ENCODE measurements at regions not wholly inside any gene's neighbourhood (a gene's known extent, or its start where the extent isn't known, plus 50 kb on each side); places are given as distances from the start of the nearest gene placed in this dataset.

DNA sequence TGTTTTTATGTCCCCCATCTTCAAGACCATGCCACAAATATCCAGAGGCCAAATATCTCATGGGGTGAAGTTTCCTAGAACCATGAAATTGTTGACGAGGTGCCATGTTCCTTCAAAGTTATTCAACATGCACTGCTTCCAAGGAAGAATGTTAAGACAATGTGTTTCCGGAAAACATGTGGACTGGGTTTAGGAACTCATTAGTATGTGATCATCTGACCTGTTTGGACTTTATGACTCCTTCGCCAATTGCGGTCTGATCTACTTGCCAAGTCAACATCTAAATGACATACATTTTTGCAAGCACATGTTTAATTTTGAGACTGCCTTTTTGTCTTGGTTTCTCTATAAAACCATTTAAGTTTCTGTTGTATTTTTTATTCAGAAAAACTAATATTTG, 234.8 kb downstream of the MAF start:
- Histone ChIP-seq H3K27me3 (ENCODE audit: control insufficient read depth in 4 of 4, insufficient read depth in 4 of 4, low read length in 3 of 4) (no peaks in the 10 kb centered on the region), H3K9ac (ENCODE audit: low read depth in 1 of 2, low read length in 2 of 2) (no peak overlapping the region), H3K4me3 (ENCODE audit: low read depth in 1 of 3, low read length in 3 of 3) (no peak overlapping the region), H3K27ac (ENCODE audit: low read depth in 1 of 2, low read length in 2 of 2) (no peak overlapping the region), H3K9me3 (ENCODE audit: control insufficient read depth in 4 of 4, low read length in 3 of 4) (peaks cover 0 to 5% (median 2%) of the 10 kb centered on the region in 4 donors), H3K4me1 (ENCODE audit: control insufficient read depth in 4 of 4, insufficient read depth in 4 of 4, low read length in 3 of 4) (no peaks in the 10 kb centered on the region), H3K36me3 (ENCODE audit: control insufficient read depth in 4 of 4, insufficient read depth in 3 of 4, low read depth in 1 of 4, low read length in 3 of 4) (no peaks in the 10 kb centered on the region)
- DNase-seq (ENCODE audit: low spot score), result no peak
- TF ChIP-seq RAD21 (IDR thresholded peaks at IDR 0.05), result no peak
- TF ChIP-seq, protein P1, sequence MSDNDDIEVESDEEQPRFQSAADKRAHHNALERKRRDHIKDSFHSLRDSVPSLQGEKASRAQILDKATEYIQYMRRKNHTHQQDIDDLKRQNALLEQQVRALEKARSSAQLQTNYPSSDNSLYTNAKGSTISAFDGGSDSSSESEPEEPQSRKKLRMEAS (IDR thresholded peaks at IDR 0.05), result no peak
- TF ChIP-seq NR2F2 (IDR thresholded peaks at IDR 0.05), result no peak
- no peak for TF ChIP-seq HNF4A (conservative IDR thresholded peaks at IDR 0.05)
- no peak for TF ChIP-seq REST (IDR thresholded peaks at IDR 0.05)
- no peak for TF ChIP-seq YY1 (IDR thresholded peaks at IDR 0.05)
- TF ChIP-seq EGR1 (IDR thresholded peaks at IDR 0.05; ENCODE audit: low read depth in 2 of 2), result no peak
- TF ChIP-seq FOXA2 (IDR thresholded peaks at IDR 0.05), result no peak
- 93% methylated on average over 4 of the region's 4 CpGs for WGBS

DNA sequence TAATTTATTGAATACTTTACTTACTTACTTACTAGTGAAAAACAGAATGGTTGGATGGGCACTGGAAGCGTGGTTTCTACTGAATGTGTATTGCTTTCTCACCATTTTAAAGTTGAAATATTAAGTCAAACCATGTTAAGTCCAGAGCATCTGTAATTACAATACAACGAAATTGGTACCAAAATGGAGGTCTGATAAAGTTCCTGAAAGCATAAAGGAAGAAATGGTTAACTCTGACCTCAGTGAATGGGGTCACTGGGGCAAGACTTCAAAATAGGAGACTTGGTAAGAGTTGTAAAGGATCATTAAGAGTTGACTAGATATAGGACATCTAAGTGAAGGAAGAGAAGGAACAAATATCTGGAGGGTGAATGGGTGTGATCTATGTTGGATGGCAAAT, 237.1 kb downstream of the MAF start:
- TF ChIP-seq, protein P1 (IDR thresholded peaks at IDR 0.05), result no peak
- no peak for TF ChIP-seq NR2F2 (IDR thresholded peaks at IDR 0.05)
- no peak overlapping the region for H3K27ac ChIP-seq (ENCODE audit: low read depth in 1 of 2, low read length in 2 of 2)
- no peak overlapping the region for H3K4me3 ChIP-seq (ENCODE audit: low read depth in 1 of 3, low read length in 3 of 3)
- 84% methylated on average over 2 of the region's 2 CpGs for WGBS
- H3K4me1 ChIP-seq (ENCODE audit: control insufficient read depth in 4 of 4, insufficient read depth in 4 of 4, low read length in 3 of 4), result no peaks in the 10 kb centered on the region
- peaks cover 0 to 7% (median 2%) of the 10 kb centered on the region in 4 donors for H3K9me3 ChIP-seq (ENCODE audit: control insufficient read depth in 4 of 4, low read length in 3 of 4)
- no peak for DNase-seq (ENCODE audit: low spot score)
- H3K9ac ChIP-seq (ENCODE audit: low read depth in 1 of 2, low read length in 2 of 2), result no peak overlapping the region
- no peaks in the 10 kb centered on the region for H3K36me3 ChIP-seq (ENCODE audit: control insufficient read depth in 4 of 4, insufficient read depth in 3 of 4, low read depth in 1 of 4, low read length in 3 of 4)
- H3K27me3 ChIP-seq (ENCODE audit: control insufficient read depth in 4 of 4, insufficient read depth in 4 of 4, low read length in 3 of 4), result no peaks in the 10 kb centered on the region

GRCh38 chr16:79363035-79363434, 237.5 kb downstream of the MAF start:
- Histone ChIP-seq H3K4me3 (ENCODE audit: low read depth in 1 of 3, low read length in 3 of 3) (no peak overlapping the region), H3K9ac (ENCODE audit: low read depth in 1 of 2, low read length in 2 of 2) (no peak overlapping the region), H3K36me3 (ENCODE audit: control insufficient read depth in 4 of 4, insufficient read depth in 3 of 4, low read depth in 1 of 4, low read length in 3 of 4) (no peaks in the 10 kb centered on the region), H3K27ac (ENCODE audit: low read depth in 1 of 2, low read length in 2 of 2) (no peak overlapping the region), H3K9me3 (ENCODE audit: control insufficient read depth in 4 of 4, low read length in 3 of 4) (peaks cover 0 to 7% (median 2%) of the 10 kb centered on the region in 4 donors), H3K27me3 (ENCODE audit: control insufficient read depth in 4 of 4, insufficient read depth in 4 of 4, low read length in 3 of 4) (no peaks in the 10 kb centered on the region), H3K4me1 (ENCODE audit: control insufficient read depth in 4 of 4, insufficient read depth in 4 of 4, low read length in 3 of 4) (no peaks in the 10 kb centered on the region)
- 85% methylated on average over 1 of the region's 1 CpG for WGBS
- no peak for DNase-seq (ENCODE audit: low spot score)
- TF ChIP-seq FOXA1 (IDR thresholded peaks at IDR 0.05) (no peak), ATF3 (IDR thresholded peaks at IDR 0.05) (no peak), SP1 (IDR thresholded peaks at IDR 0.05) (no peak), TAF1 (conservative IDR thresholded peaks at IDR 0.05) (no peak), HNF4A (conservative IDR thresholded peaks at IDR 0.05) (no peak), RXRA (IDR thresholded peaks at IDR 0.05) (no peak), GABPA (IDR thresholded peaks at IDR 0.05 in 1 of 2, conservative IDR thresholded peaks at IDR 0.05 in 1 of 2) (no peak), FOXA2 (IDR thresholded peaks at IDR 0.05) (no peak), CTCF (IDR thresholded peaks at IDR 0.05; ENCODE audit: low read depth, low read length, missing input control) (no peak), YY1 (IDR thresholded peaks at IDR 0.05) (no peak), NR2F2 (IDR thresholded peaks at IDR 0.05) (no peak), EGR1 (IDR thresholded peaks at IDR 0.05; ENCODE audit: low read depth in 2 of 2) (no peak), RAD21 (IDR thresholded peaks at IDR 0.05) (no peak), HNF4G (IDR thresholded peaks at IDR 0.05) (no peak)
- TF ChIP-seq, protein P2, sequence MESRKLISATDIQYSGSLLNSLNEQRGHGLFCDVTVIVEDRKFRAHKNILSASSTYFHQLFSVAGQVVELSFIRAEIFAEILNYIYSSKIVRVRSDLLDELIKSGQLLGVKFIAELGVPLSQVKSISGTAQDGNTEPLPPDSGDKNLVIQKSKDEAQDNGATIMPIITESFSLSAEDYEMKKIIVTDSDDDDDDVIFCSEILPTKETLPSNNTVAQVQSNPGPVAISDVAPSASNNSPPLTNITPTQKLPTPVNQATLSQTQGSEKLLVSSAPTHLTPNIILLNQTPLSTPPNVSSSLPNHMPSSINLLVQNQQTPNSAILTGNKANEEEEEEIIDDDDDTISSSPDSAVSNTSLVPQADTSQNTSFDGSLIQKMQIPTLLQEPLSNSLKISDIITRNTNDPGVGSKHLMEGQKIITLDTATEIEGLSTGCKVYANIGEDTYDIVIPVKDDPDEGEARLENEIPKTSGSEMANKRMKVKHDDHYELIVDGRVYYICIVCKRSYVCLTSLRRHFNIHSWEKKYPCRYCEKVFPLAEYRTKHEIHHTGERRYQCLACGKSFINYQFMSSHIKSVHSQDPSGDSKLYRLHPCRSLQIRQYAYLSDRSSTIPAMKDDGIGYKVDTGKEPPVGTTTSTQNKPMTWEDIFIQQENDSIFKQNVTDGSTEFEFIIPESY (IDR thresholded peaks at IDR 0.05), result no peak
- TF ChIP-seq, protein P1 (IDR thresholded peaks at IDR 0.05), result no peak
